ENCODE measurements at regions not wholly inside any gene's neighbourhood (a gene's known extent, or its start where the extent isn't known, plus 50 kb on each side); places are given as distances from the start of the nearest gene placed in this dataset.

GRCh38 chr1:216935901-216936300, 212.7 kb upstream of the ESRRG start:
- no peak for TF ChIP-seq CTCF (IDR thresholded peaks at IDR 0.05)
- TF ChIP-seq POLR2A (IDR thresholded peaks at IDR 0.05): no peak
